CD14-positive monocyte (primary cell): ENCODE measurements at regions not wholly inside any gene's neighbourhood (a gene's known extent, or its start where the extent isn't known, plus 50 kb on each side); places are given as distances from the start of the nearest gene placed in this dataset.

Experiments used
- DNase-seq, 3 donors: peaks; one replicate each; pipeline ENCODE4 v3.0.0-alpha.2; 2011 to 2022
- H2AFZ ChIP-seq: 2 replicates; pipeline ENCODE4 v1.6.0; 2012; ENCODE audit warnings: mild to moderate bottlenecking, low read depth, low read length, inconsistent platforms; ENCODE audit not compliant: insufficient read depth, poor library complexity, severe bottlenecking
- H3K27ac ChIP-seq, 2 donors: 1 replicate in 1 of 2; 2 replicates in 1 of 2; pipeline ENCODE4 v1.5.1; 2012 to 2013; ENCODE audit warnings: low read length in 2 of 2, control low read depth in 1 of 2, inconsistent platforms in 1 of 2, low read depth in 1 of 2, mild to moderate bottlenecking in 1 of 2
- H3K27me3 ChIP-seq, 2 donors: one replicate each; pipeline versions ENCODE4 v1.6.0 to v1.6.1; 2011 to 2013; ENCODE audit warnings: low read length in 2 of 2; ENCODE audit not compliant: control insufficient read depth in 2 of 2, insufficient read depth in 2 of 2
- H3K36me3 ChIP-seq, 2 donors: replicated peaks in 1 of 2; 1 replicate in 1 of 2; 2 replicates in 1 of 2; pipeline versions ENCODE4 v1.5.1 to v1.6.1; 2012 to 2013; ENCODE audit warnings: low read length in 2 of 2, control low read depth in 1 of 2, inconsistent platforms in 1 of 2, mild to moderate bottlenecking in 1 of 2; ENCODE audit not compliant: insufficient read depth in 2 of 2, control insufficient read depth in 1 of 2
- H3K4me1 ChIP-seq, 2 donors: 1 replicate in 1 of 2; 2 replicates in 1 of 2; pipeline versions ENCODE4 v1.5.1 to v1.6.1; 2012 to 2013; ENCODE audit warnings: low read length in 2 of 2, control low read depth in 1 of 2, inconsistent platforms in 1 of 2, mild to moderate bottlenecking in 1 of 2, moderate library complexity in 1 of 2; ENCODE audit not compliant: insufficient read depth in 2 of 2, control insufficient read depth in 1 of 2
- H3K4me2 ChIP-seq: replicated peaks from 2 replicates; pipeline ENCODE3; 2012; ENCODE audit warnings: low read length, moderate library complexity, mild to moderate bottlenecking; ENCODE audit not compliant: poor library complexity, severe bottlenecking; ENCODE audit errors: extremely low read depth
- H3K4me3 ChIP-seq, 3 experiments: fragments of 200-600 bp in 1 of 3; sonication (generic) in 1 of 3; replicated peaks in 1 of 3; 1 replicate in 2 of 3; 2 replicates in 1 of 3; pipeline ENCODE4 v1.5.1; 2011 to 2013; ENCODE audit warnings: low read length in 3 of 3, mild to moderate bottlenecking in 3 of 3, control low read depth in 2 of 3, low read depth in 2 of 3, inconsistent platforms in 1 of 3, moderate library complexity in 1 of 3
- H3K79me2 ChIP-seq: 2 replicates; pipeline ENCODE4 v1.6.0; 2012; ENCODE audit warnings: mild to moderate bottlenecking, control low read depth, inconsistent platforms, low read length, moderate library complexity; ENCODE audit not compliant: insufficient read depth
- H3K9ac ChIP-seq: 2 replicates; pipeline ENCODE4 v1.6.0; 2017; ENCODE audit warnings: low read length, mild to moderate bottlenecking; ENCODE audit not compliant: insufficient read depth, poor library complexity, severe bottlenecking
- H3K9me3 ChIP-seq, 2 donors: replicated peaks in 1 of 2; 1 replicate in 1 of 2; 2 replicates in 1 of 2; pipeline versions ENCODE4 v1.5.1 to v1.6.1; 2012 to 2013; ENCODE audit warnings: low read length in 2 of 2, control low read depth in 1 of 2; ENCODE audit not compliant: control insufficient read depth in 1 of 2, insufficient read depth in 1 of 2
- H4K20me1 ChIP-seq: 2 replicates; pipeline ENCODE4 v1.6.0; 2012; ENCODE audit warnings: mild to moderate bottlenecking, low read length, control low read depth, moderate library complexity; ENCODE audit not compliant: insufficient read depth
- H3K27ac Mint-ChIP-seq, 7 donors: one replicate each; pipeline ENCODE4 v1.8.0; 2020; ENCODE audit warnings: mild to moderate bottlenecking in 7 of 7, mixed read lengths in 7 of 7, moderate library complexity in 6 of 7, inconsistent platforms in 2 of 7
- H3K27me3 Mint-ChIP-seq, 3 donors: one replicate each; pipeline ENCODE4 v1.8.0; 2021 to 2022; ENCODE audit warnings: low read depth in 3 of 3, mild to moderate bottlenecking in 3 of 3, mixed read lengths in 3 of 3, moderate library complexity in 3 of 3, inconsistent platforms in 1 of 3
- H3K36me3 Mint-ChIP-seq, 2 donors: one replicate each; pipeline ENCODE4 v1.8.0; 2020; ENCODE audit warnings: mixed read lengths in 2 of 2, inconsistent platforms in 1 of 2, mild to moderate bottlenecking in 1 of 2
- H3K4me1 Mint-ChIP-seq: one replicate; pipeline ENCODE4 v1.8.0; 2020; ENCODE audit warnings: mild to moderate bottlenecking, mixed read lengths
- H3K4me3 Mint-ChIP-seq, 2 donors: one replicate each; pipeline ENCODE4 v1.8.0; 2020; ENCODE audit warnings: mild to moderate bottlenecking in 2 of 2, mixed read lengths in 2 of 2, moderate library complexity in 1 of 2
- H3K9me3 Mint-ChIP-seq, 7 donors: one replicate each; pipeline ENCODE4 v1.8.0; 2020 to 2022; ENCODE audit warnings: mixed read lengths in 7 of 7, mild to moderate bottlenecking in 6 of 7, moderate library complexity in 6 of 7, inconsistent platforms in 2 of 7
- WGBS: methylation state at CpG from one replicate; pipeline ENCODE4 v1.1.5; 2013; ENCODE audit warnings: missing lambda C conversion rate; ENCODE audit not compliant: insufficient coverage; 5-methylcytosine and 5-hydroxymethylcytosine counted together
- intact Hi-C, 2 donors: fragments of 100-400 bp; cut with micrococcal nuclease; formaldehyde crosslinking; loops; one replicate each; pipeline versions ENCODE4 v1.15.0 to v1.15.1; 2023
- TF ChIP-seq, protein P1 (sequence below): fragments of 200-600 bp; IDR thresholded peaks from one replicate; pipeline ENCODE4 v1.8.0; 2022; ENCODE audit warnings: antibody characterized with exemption, mild to moderate bottlenecking

DNA sequence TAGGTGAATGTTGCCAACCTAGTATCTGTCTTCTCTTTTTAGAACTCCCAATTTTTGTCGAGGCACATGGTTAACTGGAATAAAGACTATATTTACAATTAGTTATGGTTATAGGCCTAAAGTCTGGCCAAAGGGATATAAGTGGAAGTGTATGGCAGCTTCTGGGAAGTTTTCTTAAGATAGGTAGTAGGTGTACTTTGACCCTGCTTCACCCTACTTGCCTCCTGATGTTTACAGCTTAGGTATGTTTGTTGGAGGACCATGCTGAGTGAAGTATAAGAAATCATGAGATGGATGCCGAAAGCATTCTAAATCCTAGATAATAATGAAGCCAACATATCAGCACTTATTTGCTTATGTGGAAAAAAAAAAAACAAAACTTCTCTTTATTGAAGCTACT is 272.1 kb downstream of the S1PR1 start:
- Mint-ChIP-seq H3K36me3 (no peaks in the 10 kb centered on the region), H3K27me3 (peaks cover 0 to 2% (median 0%) of the 10 kb centered on the region in 3 donors), H3K27ac (no peak overlapping the region), H3K4me1 (no peaks in the 10 kb centered on the region), H3K4me3 (no peak overlapping the region), H3K9me3 (peaks cover 0 to 4% (median 0%) of the 10 kb centered on the region in 7 donors)
- Histone ChIP-seq H3K27me3 (no peaks in the 10 kb centered on the region), H4K20me1 (no peaks in the 10 kb centered on the region), H3K4me2 (no peak overlapping the region), H3K9me3 (no peaks in the 10 kb centered on the region), H3K4me3 (no peak overlapping the region), H3K4me1 (no peaks in the 10 kb centered on the region), H3K27ac (no peak overlapping the region), H3K36me3 (no peaks in the 10 kb centered on the region), H2AFZ (no peak overlapping the region), H3K79me2 (no peaks in the 10 kb centered on the region), H3K9ac (no peak overlapping the region)
- TF ChIP-seq, protein P1, sequence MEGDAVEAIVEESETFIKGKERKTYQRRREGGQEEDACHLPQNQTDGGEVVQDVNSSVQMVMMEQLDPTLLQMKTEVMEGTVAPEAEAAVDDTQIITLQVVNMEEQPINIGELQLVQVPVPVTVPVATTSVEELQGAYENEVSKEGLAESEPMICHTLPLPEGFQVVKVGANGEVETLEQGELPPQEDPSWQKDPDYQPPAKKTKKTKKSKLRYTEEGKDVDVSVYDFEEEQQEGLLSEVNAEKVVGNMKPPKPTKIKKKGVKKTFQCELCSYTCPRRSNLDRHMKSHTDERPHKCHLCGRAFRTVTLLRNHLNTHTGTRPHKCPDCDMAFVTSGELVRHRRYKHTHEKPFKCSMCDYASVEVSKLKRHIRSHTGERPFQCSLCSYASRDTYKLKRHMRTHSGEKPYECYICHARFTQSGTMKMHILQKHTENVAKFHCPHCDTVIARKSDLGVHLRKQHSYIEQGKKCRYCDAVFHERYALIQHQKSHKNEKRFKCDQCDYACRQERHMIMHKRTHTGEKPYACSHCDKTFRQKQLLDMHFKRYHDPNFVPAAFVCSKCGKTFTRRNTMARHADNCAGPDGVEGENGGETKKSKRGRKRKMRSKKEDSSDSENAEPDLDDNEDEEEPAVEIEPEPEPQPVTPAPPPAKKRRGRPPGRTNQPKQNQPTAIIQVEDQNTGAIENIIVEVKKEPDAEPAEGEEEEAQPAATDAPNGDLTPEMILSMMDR, result no peak
- DNase-seq, result no peak
- WGBS, result no CpG with 5 or more reads among the region's 2 CpGs
- intact Hi-C loops, result no loop called here

- H3K4me2 ChIP-seq, result no peak overlapping the region
- TF ChIP-seq, protein P1, result no peak
- DNase-seq, result no peak
- no peaks in the 10 kb centered on the region for H3K79me2 ChIP-seq
- H3K36me3 ChIP-seq, result no peaks in the 10 kb centered on the region
- no peak overlapping the region for H2AFZ ChIP-seq
- no peak overlapping the region for H3K27ac ChIP-seq
- no peak overlapping the region for H3K27ac Mint-ChIP-seq
- no peak overlapping the region for H3K9ac ChIP-seq
- no peaks in the 10 kb centered on the region for H3K27me3 ChIP-seq
- no peaks in the 10 kb centered on the region for H3K4me1 Mint-ChIP-seq
- no peak overlapping the region for H3K4me3 Mint-ChIP-seq
- H3K36me3 Mint-ChIP-seq, result no peaks in the 10 kb centered on the region
- peaks cover 0 to 4% (median 0%) of the 10 kb centered on the region in 7 donors for H3K9me3 Mint-ChIP-seq
- H4K20me1 ChIP-seq, result no peaks in the 10 kb centered on the region
- H3K4me1 ChIP-seq, result no peaks in the 10 kb centered on the region
- no peaks in the 10 kb centered on the region for H3K27me3 Mint-ChIP-seq
- H3K9me3 ChIP-seq, result no peaks in the 10 kb centered on the region
- intact Hi-C loops, result no loop called here
- H3K4me3 ChIP-seq, result no peak overlapping the region
- WGBS, result 82% methylated on average over 1 of the region's 1 CpG
Observed at GRCh38 chr1:101509370-101509769, 272.6 kb downstream of the S1PR1 start.
